ENCODE measurements at regions not wholly inside any gene's neighbourhood (a gene's known extent, or its start where the extent isn't known, plus 50 kb on each side); places are given as distances from the start of the nearest gene placed in this dataset.
"Not testable (repeated sequence)": the region's sequence is repeated elsewhere in the genome, so short reads cannot be mapped to it uniquely, and the experiment has no call there.

DNA sequence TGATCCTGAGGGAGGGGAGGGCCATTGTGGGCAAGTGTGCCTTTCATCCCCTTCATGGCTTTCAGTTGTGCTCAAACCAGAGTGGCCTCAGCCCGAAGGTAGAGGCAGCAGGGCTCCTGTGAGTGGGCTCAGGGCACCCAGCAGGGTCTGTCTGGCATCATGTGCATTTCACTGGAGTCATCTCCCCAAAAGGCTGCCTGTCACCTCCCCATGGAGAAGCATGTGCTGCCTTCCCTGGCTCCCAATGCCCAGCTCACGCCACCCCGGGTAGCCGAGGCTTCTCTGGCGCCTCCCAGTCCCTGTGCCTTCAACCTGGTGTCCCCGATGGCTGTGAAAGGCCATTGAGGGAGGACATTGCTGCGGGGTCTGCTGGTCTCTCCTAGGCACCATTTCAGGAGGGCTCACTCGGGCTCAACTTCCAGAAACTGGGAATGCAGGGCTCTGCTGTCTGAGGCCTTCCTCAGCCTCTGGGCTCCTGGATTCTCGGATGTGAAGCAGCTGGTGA is 213.9 kb downstream of the BANP start:
- DNase-seq: not testable (repeated sequence)

DNA sequence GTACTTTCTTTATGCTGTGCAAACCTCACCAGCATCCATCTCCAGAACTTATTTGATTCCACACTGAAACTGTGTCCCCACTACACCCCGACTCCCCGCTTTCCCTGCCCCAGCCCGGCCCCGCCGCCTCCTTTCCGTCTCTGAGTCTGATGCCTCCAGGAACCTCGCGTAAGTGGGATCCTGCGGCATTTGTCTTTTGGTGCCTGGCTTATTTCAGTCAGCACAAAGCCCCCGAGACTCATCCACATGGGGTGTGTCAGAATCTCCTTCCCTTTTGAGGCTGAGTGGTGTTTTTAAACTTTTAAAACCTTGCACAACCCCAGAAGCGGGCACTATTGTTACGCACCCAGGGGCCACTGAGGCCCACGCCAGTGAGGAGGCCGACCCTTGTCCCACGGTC is 214.4 kb downstream of the BANP start:
- not testable (repeated sequence) for DNase-seq

DNA sequence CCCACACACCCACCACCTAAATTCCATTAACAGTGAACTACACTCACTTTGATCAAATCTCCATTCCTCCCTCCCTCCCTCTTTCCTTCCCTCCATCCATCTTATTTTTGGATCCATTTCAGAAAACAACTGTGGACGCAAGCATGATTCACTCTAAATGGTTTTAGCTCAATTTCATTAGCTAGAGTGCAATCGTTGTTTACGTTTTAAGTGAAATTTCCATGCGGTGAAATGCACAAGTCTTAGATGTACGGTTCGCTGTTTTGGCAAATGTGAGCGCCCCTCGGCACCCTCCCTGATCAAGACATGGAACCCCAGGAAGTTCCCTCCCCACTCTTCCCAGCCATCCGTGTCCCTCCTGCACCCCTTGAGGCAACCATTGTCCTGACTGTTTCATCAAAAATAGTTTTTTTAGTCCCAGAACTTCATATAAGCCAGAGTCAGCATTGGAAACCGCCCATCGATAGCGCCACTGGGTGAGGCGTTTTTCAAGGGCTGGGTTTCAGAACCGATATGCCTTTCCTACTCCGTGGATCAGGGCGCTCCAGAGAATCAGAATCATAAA is 215.1 kb downstream of the BANP start:
- DNase-seq: not testable (repeated sequence)

DNA sequence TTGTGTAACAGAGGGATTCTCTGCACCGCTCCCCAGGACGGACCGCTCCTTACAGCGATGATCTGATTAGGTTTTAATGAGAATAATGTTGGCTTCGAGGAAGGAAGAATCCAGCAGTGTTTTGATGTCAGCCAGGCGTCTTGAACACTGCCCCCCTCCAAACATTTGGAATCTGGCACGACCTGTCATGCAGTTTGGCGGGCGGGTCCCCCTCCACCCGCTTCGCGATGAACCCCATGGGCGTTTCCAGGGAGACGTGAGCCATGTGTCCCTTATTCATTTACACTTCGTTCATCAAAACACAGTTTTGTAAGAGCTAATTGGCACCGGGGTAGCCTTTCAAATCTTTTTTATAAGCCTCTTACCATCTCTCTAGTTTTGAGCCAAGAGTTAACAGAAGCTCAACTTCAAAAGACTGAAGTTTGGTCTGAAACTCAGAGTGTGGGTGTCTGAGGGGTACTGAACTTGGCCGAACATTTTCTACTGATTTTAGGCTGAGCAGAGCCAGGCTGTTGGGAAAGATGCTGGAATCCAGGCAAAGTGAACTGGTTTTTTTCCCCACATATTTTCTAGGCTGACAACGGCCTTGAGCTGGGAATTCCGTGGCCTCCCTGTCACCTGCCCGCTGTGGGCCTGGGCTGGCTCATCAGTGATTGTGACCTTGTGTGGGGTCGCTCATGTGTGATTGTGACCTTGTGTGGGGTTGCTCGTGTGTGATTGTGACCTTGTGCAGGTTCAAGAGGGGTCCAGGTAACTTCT is 214.8 kb upstream of the ZNF469 start:
- DNase-seq: not testable (repeated sequence)

DNA sequence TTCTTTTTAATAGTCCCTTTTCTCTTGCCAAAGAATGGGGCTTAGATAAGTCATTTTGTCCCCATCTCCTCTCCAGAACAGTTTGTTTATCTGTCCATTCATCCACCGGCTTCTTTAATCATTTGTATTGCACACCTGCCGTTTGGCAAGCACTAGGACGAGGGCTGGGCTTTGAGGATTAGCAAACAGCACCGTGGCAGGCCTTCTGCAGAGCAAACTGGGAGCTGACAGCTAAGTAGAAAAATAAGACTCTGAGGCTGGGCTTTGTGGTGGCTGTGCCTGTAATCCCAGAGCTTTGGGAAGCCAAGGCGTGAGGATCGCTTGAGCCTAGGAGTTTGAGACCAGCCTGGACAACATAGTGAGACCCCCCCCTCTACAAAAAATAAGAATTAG is 214.2 kb upstream of the ZNF469 start:
- DNase-seq: not testable (repeated sequence)

DNA sequence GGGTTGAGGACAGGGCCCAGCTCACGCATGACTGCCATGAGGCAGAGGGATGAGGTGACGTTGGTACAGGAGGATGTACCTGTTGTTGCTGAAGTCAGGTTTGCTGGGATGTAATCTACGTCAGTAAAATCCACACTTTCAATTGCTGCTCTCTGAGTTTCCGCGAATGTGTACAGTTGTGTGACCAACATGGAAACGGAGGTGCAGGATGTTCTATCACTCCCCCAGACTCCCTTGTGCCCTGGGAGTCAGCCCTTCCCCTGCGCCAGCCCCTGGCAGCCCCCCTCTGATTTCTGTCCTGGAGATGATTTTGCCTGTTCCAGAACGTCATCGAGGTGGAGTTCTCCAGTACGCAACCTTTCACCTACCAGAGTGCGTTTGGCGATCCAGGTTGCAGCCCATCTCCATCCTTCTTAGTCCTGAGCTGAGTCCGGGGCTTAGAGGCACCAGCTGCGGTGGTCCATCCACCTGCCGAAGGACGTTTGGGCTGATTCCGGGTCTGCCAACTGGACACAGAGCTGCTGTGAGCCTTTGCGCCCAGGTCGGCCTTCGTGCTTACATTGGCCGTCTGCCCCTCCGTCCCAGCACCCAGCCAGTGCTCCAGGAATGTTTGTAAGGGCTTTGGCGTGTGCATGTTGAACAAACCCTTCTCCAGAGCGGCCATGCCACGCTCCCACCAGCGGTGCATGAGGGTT is 213.5 kb upstream of the ZNF469 start:
- not testable (repeated sequence) for DNase-seq

GRCh38 chr16:88169831-88170165 is 213.0 kb upstream of the ZNF469 start:
- not testable (repeated sequence) for DNase-seq

- DNase-seq: no peak
Observed at GRCh38 chr16:88170528-88170991, 212.2 kb upstream of the ZNF469 start.

GRCh38 chr16:88171126-88171525 is 211.6 kb upstream of the ZNF469 start:
- not testable (repeated sequence) for DNase-seq

GRCh38 chr16:88176184-88176583 is 206.6 kb upstream of the ZNF469 start:
- not testable (repeated sequence) for DNase-seq

DNA sequence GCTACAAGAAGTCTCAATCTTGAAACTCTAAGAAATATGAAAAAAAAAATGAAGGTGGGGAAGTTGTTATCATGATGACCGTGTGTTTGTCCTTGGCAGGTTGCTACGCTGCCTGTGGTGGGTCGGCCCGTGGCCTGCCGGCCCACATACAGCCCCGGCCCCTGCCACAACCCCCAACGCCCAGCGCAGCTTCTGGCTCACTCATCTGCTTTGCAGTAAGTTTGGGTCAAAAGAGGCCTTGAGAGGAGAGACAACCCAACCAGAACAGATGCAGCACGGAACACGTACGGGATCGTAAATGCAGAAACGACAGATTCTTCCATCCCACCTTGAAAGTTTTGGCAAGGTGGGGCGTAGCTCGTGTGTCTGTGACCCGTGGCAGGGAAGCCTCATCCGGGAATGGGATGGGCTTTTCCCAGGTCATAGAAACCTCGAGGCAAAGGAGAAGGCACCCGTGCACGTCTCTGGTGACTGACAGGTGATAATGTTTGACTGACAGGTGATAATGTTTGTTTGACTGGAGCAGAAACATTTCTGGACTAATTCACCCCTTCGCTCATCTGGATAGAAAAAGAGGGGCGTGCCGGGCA is 206.1 kb upstream of the ZNF469 start:
- DNase-seq: not testable (repeated sequence)

- not testable (repeated sequence) for DNase-seq
Observed at GRCh38 chr16:88178251-88178650, 204.5 kb upstream of the ZNF469 start.

DNA sequence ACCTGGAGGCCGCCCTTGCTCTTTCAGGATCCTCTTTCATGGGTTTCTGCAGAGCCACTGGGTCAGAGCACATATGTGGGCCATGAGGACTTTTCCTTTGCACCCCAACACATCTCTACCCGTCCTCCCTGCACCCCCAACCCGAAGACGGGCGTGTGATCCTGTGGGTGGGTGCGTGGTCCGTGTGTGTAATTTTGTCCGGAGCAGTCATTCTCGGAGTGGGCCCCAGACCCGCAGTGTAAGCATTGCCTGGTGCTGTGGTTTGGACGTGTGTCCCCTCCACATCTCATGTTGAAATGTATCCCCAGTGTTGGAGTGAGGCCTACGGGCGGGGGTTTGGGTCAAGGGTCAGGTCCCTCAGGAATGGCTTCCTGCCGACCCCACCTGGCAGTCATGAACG is 203.9 kb upstream of the ZNF469 start:
- DNase-seq: not testable (repeated sequence)

- not testable (repeated sequence) for DNase-seq
Observed at GRCh38 chr16:88182967-88183881, 199.5 kb upstream of the ZNF469 start.

GRCh38 chr16:88184053-88184452 is 198.7 kb upstream of the ZNF469 start:
- not testable (repeated sequence) for DNase-seq

GRCh38 chr16:88184566-88185355 is 198.0 kb upstream of the ZNF469 start:
- not testable (repeated sequence) for DNase-seq

- DNase-seq: not testable (repeated sequence)
Observed at GRCh38 chr16:88185406-88185805, 197.4 kb upstream of the ZNF469 start.

DNA sequence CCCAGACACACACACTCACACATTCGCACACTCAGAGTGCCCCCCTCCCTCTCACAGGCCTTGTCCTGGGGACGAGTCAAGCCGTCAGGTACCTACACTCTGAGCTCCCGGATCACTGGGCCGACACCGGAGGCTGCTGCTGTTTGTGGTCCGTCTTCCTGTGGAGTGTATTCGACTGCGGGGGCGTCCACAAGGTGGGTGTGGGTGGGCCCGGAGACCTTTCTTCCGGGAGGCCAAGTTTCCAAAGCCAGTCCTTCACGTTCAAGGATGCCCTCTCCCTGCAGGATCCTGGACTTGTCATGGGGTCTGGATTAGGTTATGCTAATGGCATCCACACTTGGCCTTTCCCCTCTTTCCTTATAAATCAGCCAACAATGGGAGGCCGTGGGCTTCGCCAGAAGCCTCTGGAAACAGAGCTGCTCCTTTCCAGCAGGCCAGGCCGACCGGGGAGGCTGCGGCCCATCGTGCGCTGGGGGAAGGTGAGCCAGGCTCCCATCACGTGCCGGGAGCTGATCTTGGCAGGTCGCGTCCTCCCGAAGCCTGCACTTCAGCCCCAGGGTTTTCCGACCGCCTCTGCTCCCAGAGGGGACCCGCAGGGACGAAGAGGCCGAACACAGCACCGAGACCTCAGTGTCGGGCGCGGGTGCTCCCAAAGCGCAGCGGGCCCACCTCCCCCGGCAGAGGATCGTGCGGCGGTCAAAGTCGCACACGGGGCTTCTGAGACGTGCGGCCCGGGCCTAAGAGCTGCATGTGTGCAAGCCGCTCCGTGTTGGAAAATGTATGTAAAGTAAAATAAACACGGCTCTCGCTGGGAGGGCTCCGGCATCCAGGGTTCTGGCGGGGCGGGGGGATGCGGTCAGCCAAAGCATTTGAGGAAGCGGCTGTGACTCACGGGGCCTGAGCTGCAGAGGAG is 196.5 kb upstream of the ZNF469 start:
- DNase-seq: not testable (repeated sequence)

DNA sequence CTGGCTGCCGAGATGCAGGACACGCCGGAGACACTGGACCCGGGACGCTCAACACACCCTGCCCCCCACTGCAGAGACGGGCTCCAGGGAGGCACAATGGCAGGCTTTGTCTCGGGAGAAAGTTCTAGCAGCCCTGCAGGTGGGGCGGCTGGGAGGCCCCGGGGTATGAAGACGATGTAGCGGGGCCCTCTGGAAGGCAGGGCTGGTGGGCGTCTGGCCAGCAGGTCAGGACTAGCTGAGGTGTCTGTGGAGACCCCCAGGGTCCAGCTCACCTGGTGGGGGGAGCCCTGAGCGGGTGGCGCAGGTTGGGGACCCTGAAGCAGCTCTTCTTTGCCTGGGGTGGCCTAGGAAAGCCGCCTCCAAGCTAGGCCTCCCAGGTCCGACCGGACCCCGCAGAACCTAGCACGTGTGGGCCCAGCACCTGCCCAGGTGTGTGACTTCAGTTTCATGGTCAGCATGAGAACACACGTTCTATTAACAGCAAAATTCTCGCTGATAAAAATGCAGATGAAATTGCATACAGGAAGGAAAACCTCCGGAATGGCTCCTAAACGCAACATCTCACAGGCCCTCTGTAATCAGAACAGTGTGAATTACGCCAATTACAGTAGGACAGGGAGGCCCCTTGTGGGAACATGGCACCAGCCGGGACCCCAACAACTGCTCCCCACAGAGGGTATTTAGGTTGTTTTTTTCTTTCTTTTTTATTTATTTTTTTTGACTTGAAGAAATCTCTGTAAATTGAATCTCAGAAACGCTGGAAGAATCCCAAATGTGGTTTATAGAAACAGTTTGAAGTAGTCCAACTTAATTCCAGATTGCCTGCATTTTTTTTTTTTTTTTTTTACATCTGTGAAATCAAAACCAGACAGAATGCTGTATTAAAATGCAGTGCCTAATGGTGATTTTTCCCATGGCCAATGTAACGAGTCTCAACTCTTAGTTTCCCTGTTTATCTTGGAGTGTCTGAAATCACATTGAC is 195.6 kb upstream of the ZNF469 start:
- not testable (repeated sequence) for DNase-seq

Measured in hematopoietic multipotent progenitor cell treated with erythropoietin and hydrocortisone succinate and interleukin-3 and kit ligand, for 6 days (in vitro differentiated cells).